Upper lobe of right lung (tissue), 1 donor: ENCODE measurements at regions not wholly inside any gene's neighbourhood (a gene's known extent, or its start where the extent isn't known, plus 50 kb on each side); places are given as distances from the start of the nearest gene placed in this dataset.

Experiments used
- ATAC-seq: fragments of 200-7000 bp; cut with Tn5 transposase; one replicate; pipeline ENCODE4 v1.9.1; 2020; ENCODE audit warnings: mild to moderate bottlenecking, moderate library complexity
- DNase-seq: peaks from one replicate; pipeline ENCODE4 v3.0.0-alpha.2; 2020
- H3K27ac ChIP-seq: fragments of 200-600 bp; one replicate; pipeline ENCODE4 v1.8.0; 2022
- H3K27me3 ChIP-seq: fragments of 200-600 bp; one replicate; pipeline ENCODE4 v1.8.0; 2022; ENCODE audit warnings: mild to moderate bottlenecking
- H3K36me3 ChIP-seq: fragments of 200-600 bp; one replicate; pipeline ENCODE4 v1.8.0; 2022
- H3K4me1 ChIP-seq: fragments of 200-600 bp; one replicate; pipeline ENCODE4 v1.8.0; 2022
- H3K4me3 ChIP-seq: fragments of 200-600 bp; one replicate; pipeline ENCODE4 v1.8.0; 2022; ENCODE audit warnings: mild to moderate bottlenecking
- H3K9me3 ChIP-seq: fragments of 200-600 bp; one replicate; pipeline ENCODE4 v1.8.0; 2022
- intact Hi-C: fragments of 100-400 bp; cut with DNase I; formaldehyde crosslinking; loops from one replicate; pipeline ENCODE4 v1.11.0; 2022
- TF ChIP-seq, protein P1 (sequence below): fragments of 200-600 bp; IDR thresholded peaks from one replicate; pipeline ENCODE4 v1.8.0; 2022; ENCODE audit warnings: antibody characterized with exemption
- donor health status: DM: no; HTN: yes; CAD: no; lungs with severe emphysema.

DNA sequence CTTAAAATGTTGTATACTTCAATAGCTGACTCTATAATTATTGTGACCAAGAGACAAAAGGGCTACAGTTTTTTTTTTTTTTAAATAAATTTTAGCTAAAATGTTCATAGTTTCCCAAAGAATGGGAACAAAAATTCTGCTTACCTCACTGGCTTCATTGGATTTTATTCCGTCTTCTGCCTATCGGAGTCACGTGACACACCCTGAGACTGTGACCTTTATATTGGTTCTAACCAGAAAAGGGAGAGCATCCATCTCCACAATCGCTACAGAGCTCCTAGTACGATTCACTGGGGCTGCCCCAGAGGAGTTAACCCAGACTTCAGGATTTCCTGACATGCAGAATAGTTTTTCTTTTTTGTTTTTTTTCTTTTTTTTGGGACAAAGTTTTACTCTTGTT lies 203.6 kb upstream of the SLC35G4 start:
- Histone ChIP-seq H3K4me1 (no peaks in the 10 kb centered on the region), H3K4me3 (no peak overlapping the region), H3K27me3 (no peaks in the 10 kb centered on the region), H3K9me3 (no peaks in the 10 kb centered on the region), H3K36me3 (no peaks in the 10 kb centered on the region), H3K27ac (no peak overlapping the region)
- intact Hi-C loops, result no loop called here
- no peak for DNase-seq
- ATAC-seq, result no peak
- TF ChIP-seq, protein P1, sequence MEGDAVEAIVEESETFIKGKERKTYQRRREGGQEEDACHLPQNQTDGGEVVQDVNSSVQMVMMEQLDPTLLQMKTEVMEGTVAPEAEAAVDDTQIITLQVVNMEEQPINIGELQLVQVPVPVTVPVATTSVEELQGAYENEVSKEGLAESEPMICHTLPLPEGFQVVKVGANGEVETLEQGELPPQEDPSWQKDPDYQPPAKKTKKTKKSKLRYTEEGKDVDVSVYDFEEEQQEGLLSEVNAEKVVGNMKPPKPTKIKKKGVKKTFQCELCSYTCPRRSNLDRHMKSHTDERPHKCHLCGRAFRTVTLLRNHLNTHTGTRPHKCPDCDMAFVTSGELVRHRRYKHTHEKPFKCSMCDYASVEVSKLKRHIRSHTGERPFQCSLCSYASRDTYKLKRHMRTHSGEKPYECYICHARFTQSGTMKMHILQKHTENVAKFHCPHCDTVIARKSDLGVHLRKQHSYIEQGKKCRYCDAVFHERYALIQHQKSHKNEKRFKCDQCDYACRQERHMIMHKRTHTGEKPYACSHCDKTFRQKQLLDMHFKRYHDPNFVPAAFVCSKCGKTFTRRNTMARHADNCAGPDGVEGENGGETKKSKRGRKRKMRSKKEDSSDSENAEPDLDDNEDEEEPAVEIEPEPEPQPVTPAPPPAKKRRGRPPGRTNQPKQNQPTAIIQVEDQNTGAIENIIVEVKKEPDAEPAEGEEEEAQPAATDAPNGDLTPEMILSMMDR, result no peak

DNA sequence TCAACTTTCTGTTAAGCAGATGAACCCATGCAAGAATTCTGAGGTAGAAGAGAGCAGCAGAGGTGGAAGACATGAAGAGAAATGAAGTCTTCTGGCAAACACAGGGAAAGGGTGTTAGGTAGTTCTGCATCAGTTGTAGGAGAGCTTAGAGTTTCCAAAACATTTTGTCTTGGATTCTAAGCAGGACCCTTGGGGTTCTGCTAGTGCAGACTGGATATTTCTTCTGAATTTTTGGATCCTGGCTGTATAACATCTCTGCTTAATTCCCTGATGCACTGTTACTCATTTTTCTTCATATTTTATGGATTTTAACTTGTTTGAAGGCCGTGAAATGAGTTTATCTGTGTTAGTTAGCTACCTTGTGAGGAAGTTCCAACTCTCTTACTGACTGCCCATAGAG lies 208.7 kb upstream of the SLC35G4 start:
- no peak for DNase-seq
- ATAC-seq, result no peak
- H3K27me3 ChIP-seq, result no peaks in the 10 kb centered on the region
- TF ChIP-seq, protein P1, result no peak
- intact Hi-C loops, result no loop called here
- H3K4me1 ChIP-seq, result no peaks in the 10 kb centered on the region
- no peaks in the 10 kb centered on the region for H3K9me3 ChIP-seq
- H3K4me3 ChIP-seq, result no peak overlapping the region
- no peaks in the 10 kb centered on the region for H3K36me3 ChIP-seq
- no peak overlapping the region for H3K27ac ChIP-seq

DNA sequence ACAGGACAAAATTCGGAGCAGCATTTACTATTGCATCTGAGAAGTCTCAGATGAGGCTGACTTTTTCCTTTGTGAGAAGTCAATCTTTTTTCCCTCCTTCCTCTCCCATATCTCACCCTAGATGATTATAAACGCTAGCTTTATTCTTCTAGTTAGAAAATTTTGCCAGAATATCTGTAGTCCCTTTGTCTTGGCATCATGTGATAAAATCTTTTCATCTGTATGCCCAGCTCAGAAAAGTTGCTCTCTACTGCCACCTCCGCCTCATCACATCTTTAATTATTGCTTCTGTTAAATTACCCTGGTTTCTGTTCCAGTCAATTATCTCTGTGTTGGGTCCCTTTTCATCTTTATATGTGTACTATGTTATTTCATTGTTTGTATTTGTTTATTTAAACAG lies 210.8 kb upstream of the SLC35G4 start:
- Histone ChIP-seq H3K9me3 (no peaks in the 10 kb centered on the region), H3K27ac (no peak overlapping the region), H3K4me1 (no peaks in the 10 kb centered on the region), H3K4me3 (no peak overlapping the region), H3K27me3 (no peaks in the 10 kb centered on the region), H3K36me3 (no peaks in the 10 kb centered on the region)
- ATAC-seq, result no peak
- intact Hi-C loops, result no loop called here
- TF ChIP-seq, protein P1, result peak; percentile 13
- DNase-seq, result no peak

DNA sequence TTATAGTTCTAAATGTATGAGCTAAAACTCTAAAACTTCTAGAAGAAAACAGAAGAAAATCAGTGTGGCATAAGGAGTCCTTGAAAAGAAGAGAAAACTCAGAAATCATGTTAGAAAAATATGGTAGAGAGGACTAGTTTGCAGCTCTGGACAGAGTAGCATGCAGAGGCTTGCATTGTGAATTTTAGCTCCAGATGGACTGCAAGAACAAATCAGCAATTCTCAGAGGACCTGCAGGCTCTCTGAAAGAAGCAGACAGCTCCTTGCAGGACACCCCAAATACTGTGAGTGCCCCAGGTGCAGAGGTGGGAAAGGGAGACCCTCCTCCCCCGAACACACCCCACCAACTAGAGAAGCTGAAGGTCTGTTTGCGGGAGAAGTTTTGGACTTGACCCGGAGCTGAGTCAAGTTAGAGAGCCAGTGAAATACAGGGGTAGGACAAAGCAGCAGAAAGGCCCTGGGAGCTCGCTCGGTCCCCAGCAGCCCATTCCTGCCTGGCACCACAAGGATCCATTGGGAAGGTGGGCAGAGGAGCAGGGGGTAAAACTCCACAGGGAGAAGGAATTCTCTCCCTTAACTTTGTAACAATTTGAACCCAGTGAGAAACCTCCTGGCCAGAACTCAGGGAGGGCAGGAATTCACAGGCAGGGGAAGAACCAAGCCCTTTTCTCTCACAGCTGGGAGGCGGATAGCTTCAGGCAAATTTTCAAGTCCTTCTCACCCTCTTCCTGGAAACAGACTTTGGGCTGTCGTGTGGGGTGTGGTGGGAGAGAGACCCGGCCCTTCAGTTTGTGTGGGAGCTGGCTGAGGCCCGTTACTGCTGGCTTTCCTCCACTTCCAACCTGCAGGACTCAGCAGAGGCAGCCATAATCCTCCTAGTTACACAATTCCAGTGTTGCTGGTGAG lies 216.2 kb upstream of the SLC35G4 start:
- Histone ChIP-seq H3K4me3 (no peak overlapping the region), H3K9me3 (no peaks in the 10 kb centered on the region), H3K4me1 (no peaks in the 10 kb centered on the region), H3K36me3 (no peaks in the 10 kb centered on the region), H3K27ac (no peak overlapping the region), H3K27me3 (no peaks in the 10 kb centered on the region)
- intact Hi-C loops, result no loop called here
- ATAC-seq (no peak), DNase-seq (no peak)
- TF ChIP-seq, protein P1, result no peak

DNA sequence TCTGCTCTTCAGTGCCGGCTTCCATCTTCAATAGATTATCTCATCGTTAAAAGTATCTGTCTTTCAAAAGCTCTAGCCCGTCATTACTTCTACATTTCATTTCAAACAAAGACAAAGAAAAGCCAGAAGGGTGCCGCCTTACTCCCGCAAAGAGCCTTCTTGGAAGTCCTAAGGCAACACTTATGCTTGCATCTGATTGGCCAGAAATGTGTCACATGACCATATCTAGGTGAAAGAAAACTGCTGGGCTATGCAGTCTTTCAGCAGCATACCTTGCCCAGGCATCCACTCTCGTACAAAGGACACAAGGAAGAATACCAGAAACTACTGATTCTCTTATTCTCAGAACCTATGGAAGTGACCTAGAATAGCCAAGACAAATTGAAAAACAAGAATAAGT lies 217.1 kb upstream of the SLC35G4 start:
- ATAC-seq (no peak), DNase-seq (no peak)
- Histone ChIP-seq H3K36me3 (no peaks in the 10 kb centered on the region), H3K27ac (no peak overlapping the region), H3K4me1 (no peaks in the 10 kb centered on the region), H3K27me3 (no peaks in the 10 kb centered on the region), H3K4me3 (no peak overlapping the region), H3K9me3 (no peaks in the 10 kb centered on the region)
- TF ChIP-seq, protein P1, result no peak
- intact Hi-C loops, result no loop called here
